Astrocyte of the cerebellum (primary cell): ENCODE measurements at regions not wholly inside any gene's neighbourhood (a gene's known extent, or its start where the extent isn't known, plus 50 kb on each side); places are given as distances from the start of the nearest gene placed in this dataset.
"Not testable (repeated sequence)": the region's sequence is repeated elsewhere in the genome, so short reads cannot be mapped to it uniquely, and the experiment has no call there.

Experiments
- DNase-seq: peaks from one replicate; pipeline ENCODE4 v3.0.0-alpha.2; 2011; ENCODE audit warnings: low read depth
- H3K4me3 ChIP-seq: 2 replicates; pipeline ENCODE4 v1.5.1; 2011; ENCODE audit warnings: mild to moderate bottlenecking, low read depth, low read length, moderate library complexity
- CTCF ChIP-seq: IDR thresholded peaks from 2 replicates; pipeline ENCODE4 v1.5.1; 2012; ENCODE audit warnings: low read length, low read depth, moderate library complexity, mild to moderate bottlenecking; ENCODE audit errors: missing control alignments
- in situ Hi-C: cut with HindIII; loops from 2 replicates; pipeline ENCODE4 v1.10.0; 2017; ENCODE audit warnings: low sequenced_read_pairs

GRCh38 chr1:148315071-148315811, 163.2 kb upstream of the NBPF11 start:
- TF ChIP-seq CTCF = no peak
- no peak overlapping the region for H3K4me3 ChIP-seq
- in situ Hi-C loops = no loop called here
- no peak for DNase-seq

GRCh38 chr1:148310807-148311206, 158.7 kb upstream of the NBPF11 start:
- H3K4me3 ChIP-seq = no peak overlapping the region
- DNase-seq = no peak
- in situ Hi-C loops = no loop called here
- no peak for TF ChIP-seq CTCF

- in situ Hi-C loops = no loop called here
- no peak for TF ChIP-seq CTCF
- no peak for DNase-seq
- H3K4me3 ChIP-seq = peak overlapping the region; percentile 20
Observed at GRCh38 chr1:148309940-148310500, 157.9 kb upstream of the NBPF11 start.

- no peak for TF ChIP-seq CTCF
- in situ Hi-C loops = no loop called here
- no peak overlapping the region for H3K4me3 ChIP-seq
- DNase-seq = no peak
Observed at GRCh38 chr1:148308832-148309458, 156.9 kb upstream of the NBPF11 start.

GRCh38 chr1:148307583-148308185, 155.6 kb upstream of the NBPF11 start:
- no peak for TF ChIP-seq CTCF
- no peak overlapping the region for H3K4me3 ChIP-seq
- DNase-seq = no peak
- in situ Hi-C loops = no loop called here

GRCh38 chr1:148304935-148305334, 152.9 kb upstream of the NBPF11 start:
- in situ Hi-C loops, DNase-seq, H3K4me3 ChIP-seq: not testable (repeated sequence)

GRCh38 chr1:148302586-148303364, 150.7 kb upstream of the NBPF11 start:
- DNase-seq, in situ Hi-C loops: not testable (repeated sequence)
- H3K4me3 ChIP-seq = peak overlapping the region; percentile 45

GRCh38 chr1:148297852-148298251, 145.8 kb upstream of the NBPF11 start:
- in situ Hi-C loops, DNase-seq, H3K4me3 ChIP-seq: not testable (repeated sequence)
